Renal pelvis (tissue), 1 donor: ENCODE measurements at regions not wholly inside any gene's neighbourhood (a gene's known extent, or its start where the extent isn't known, plus 50 kb on each side); places are given as distances from the start of the nearest gene placed in this dataset.
"Not testable (repeated sequence)": the region's sequence is repeated elsewhere in the genome, so short reads cannot be mapped to it uniquely, and the experiment has no call there.

ENCODE experiments used
- DNase-seq: peaks from one replicate; pipeline ENCODE4 v3.0.0-alpha.2; 2013

- not testable (repeated sequence) for DNase-seq
Measured at GRCh38 chr3:177457204-177457603, 259.9 kb upstream of the TBL1XR1 start.

- no peak for DNase-seq
Measured at GRCh38 chr3:177459401-177459800, 262.1 kb upstream of the TBL1XR1 start.

- DNase-seq: no peak
Measured at GRCh38 chr3:177460047-177460446, 262.8 kb upstream of the TBL1XR1 start.

GRCh38 chr3:177461765-177462164, 264.5 kb upstream of the TBL1XR1 start:
- DNase-seq: no peak

GRCh38 chr3:177463341-177463740, 266.1 kb upstream of the TBL1XR1 start:
- not testable (repeated sequence) for DNase-seq

- DNase-seq: no peak
Measured at GRCh38 chr3:177463863-177464262, 266.6 kb upstream of the TBL1XR1 start.

GRCh38 chr3:177464392-177465256, 267.3 kb upstream of the TBL1XR1 start:
- DNase-seq: no peak

GRCh38 chr3:177465257-177465642, 268.0 kb upstream of the TBL1XR1 start:
- no peak for DNase-seq

- DNase-seq: no peak
Measured at GRCh38 chr3:177466074-177466473, 268.8 kb upstream of the TBL1XR1 start.

- DNase-seq: not testable (repeated sequence)
Measured at GRCh38 chr3:177466622-177467021, 269.3 kb upstream of the TBL1XR1 start.

GRCh38 chr3:177467247-177467985, 270.1 kb upstream of the TBL1XR1 start:
- no peak for DNase-seq

- DNase-seq: no peak
Measured at GRCh38 chr3:177468331-177468730, 271.0 kb upstream of the TBL1XR1 start.

GRCh38 chr3:177468816-177469215, 271.5 kb upstream of the TBL1XR1 start:
- no peak for DNase-seq

- no peak for DNase-seq
Measured at GRCh38 chr3:177469216-177469615, 271.9 kb upstream of the TBL1XR1 start.

GRCh38 chr3:177470197-177470941, 273.1 kb upstream of the TBL1XR1 start:
- DNase-seq: no peak

- DNase-seq: no peak
Measured at GRCh38 chr3:177471733-177472480, 274.6 kb upstream of the TBL1XR1 start.

- DNase-seq: no peak
Measured at GRCh38 chr3:177473184-177473583, 275.9 kb upstream of the TBL1XR1 start.

- no peak for DNase-seq
Measured at GRCh38 chr3:177473903-177474302, 276.6 kb upstream of the TBL1XR1 start.

GRCh38 chr3:177474652-177475355, 277.5 kb upstream of the TBL1XR1 start:
- DNase-seq: no peak

- no peak for DNase-seq
Measured at GRCh38 chr3:177475356-177475665, 278.0 kb upstream of the TBL1XR1 start.

- no peak for DNase-seq
Measured at GRCh38 chr3:177476495-177476894, 279.2 kb upstream of the TBL1XR1 start.
